ENCODE measurements at regions not wholly inside any gene's neighbourhood (a gene's known extent, or its start where the extent isn't known, plus 50 kb on each side); places are given as distances from the start of the nearest gene placed in this dataset.

DNA sequence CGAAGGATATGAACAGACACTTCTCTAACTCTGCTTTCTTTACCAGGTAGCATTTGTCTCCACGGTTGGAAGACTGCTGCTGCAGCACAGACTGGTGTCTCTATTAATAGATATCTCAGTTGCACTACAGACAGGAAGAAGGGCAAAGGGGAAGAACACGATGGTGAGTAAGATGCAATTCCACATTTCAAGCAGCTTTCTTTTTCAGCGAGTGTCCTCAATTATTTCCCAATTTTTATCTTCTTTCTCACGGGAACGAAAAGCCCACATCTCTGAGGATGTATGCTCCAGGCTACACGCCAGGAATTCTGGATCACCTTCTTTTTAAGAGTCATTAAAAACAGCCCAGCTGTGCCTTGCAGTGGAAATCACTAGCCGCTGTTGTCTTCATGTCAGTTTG is 311.6 kb upstream of the ECI2 start:
- no peaks in the 10 kb centered on the region for H3K27me3 ChIP-seq (ENCODE audit: control insufficient read depth, insufficient read depth, low read length)
- H3K27ac ChIP-seq (ENCODE audit: low read length): no peak overlapping the region
- intact Hi-C loops (cut with micrococcal nuclease; ENCODE audit: unreplicated experiment): no loop called here
- no peak overlapping the region for H3K4me3 ChIP-seq (ENCODE audit: low read depth in 2 of 2, low read length in 2 of 2)
- ChIA-PET POLR2A (no interaction called here), CTCF (no interaction called here)
- H3K9me3 ChIP-seq (ENCODE audit: control insufficient read depth, insufficient read depth, low read depth, low read length): peaks cover 3% of the 10 kb centered on the region; the same call in 1 of the 2 replicates
- H3K4me1 ChIP-seq (ENCODE audit: control insufficient read depth, insufficient read depth, low read length): no peaks in the 10 kb centered on the region
- BruUV-seq (replicated peaks): no TSS peak
- DNase-seq (ENCODE audit: low read depth, low spot score) (no peak), ATAC-seq (no peak)
- in situ Hi-C loops (cut with HindIII; ENCODE audit: low pct_unique_long_range_greater_than_20kb, low sequenced_read_pairs): no loop called here
- H3K36me3 ChIP-seq (ENCODE audit: control insufficient read depth, insufficient read depth, low read length): no peaks in the 10 kb centered on the region
- TF ChIP-seq TCF7L2 (IDR thresholded peaks at IDR 0.05; ENCODE audit: low read depth, low read length) (no peak), POLR2AphosphoS5 (IDR thresholded peaks at IDR 0.05; ENCODE audit: low read depth, low read length) (no peak), SIN3A (IDR thresholded peaks at IDR 0.05; ENCODE audit: borderline replicate concordance, insufficient read depth, low read depth, low read length) (no peak)
- TF ChIP-seq, protein P1, sequence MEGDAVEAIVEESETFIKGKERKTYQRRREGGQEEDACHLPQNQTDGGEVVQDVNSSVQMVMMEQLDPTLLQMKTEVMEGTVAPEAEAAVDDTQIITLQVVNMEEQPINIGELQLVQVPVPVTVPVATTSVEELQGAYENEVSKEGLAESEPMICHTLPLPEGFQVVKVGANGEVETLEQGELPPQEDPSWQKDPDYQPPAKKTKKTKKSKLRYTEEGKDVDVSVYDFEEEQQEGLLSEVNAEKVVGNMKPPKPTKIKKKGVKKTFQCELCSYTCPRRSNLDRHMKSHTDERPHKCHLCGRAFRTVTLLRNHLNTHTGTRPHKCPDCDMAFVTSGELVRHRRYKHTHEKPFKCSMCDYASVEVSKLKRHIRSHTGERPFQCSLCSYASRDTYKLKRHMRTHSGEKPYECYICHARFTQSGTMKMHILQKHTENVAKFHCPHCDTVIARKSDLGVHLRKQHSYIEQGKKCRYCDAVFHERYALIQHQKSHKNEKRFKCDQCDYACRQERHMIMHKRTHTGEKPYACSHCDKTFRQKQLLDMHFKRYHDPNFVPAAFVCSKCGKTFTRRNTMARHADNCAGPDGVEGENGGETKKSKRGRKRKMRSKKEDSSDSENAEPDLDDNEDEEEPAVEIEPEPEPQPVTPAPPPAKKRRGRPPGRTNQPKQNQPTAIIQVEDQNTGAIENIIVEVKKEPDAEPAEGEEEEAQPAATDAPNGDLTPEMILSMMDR (IDR thresholded peaks at IDR 0.05): no peak
- TF ChIP-seq, protein P2, sequence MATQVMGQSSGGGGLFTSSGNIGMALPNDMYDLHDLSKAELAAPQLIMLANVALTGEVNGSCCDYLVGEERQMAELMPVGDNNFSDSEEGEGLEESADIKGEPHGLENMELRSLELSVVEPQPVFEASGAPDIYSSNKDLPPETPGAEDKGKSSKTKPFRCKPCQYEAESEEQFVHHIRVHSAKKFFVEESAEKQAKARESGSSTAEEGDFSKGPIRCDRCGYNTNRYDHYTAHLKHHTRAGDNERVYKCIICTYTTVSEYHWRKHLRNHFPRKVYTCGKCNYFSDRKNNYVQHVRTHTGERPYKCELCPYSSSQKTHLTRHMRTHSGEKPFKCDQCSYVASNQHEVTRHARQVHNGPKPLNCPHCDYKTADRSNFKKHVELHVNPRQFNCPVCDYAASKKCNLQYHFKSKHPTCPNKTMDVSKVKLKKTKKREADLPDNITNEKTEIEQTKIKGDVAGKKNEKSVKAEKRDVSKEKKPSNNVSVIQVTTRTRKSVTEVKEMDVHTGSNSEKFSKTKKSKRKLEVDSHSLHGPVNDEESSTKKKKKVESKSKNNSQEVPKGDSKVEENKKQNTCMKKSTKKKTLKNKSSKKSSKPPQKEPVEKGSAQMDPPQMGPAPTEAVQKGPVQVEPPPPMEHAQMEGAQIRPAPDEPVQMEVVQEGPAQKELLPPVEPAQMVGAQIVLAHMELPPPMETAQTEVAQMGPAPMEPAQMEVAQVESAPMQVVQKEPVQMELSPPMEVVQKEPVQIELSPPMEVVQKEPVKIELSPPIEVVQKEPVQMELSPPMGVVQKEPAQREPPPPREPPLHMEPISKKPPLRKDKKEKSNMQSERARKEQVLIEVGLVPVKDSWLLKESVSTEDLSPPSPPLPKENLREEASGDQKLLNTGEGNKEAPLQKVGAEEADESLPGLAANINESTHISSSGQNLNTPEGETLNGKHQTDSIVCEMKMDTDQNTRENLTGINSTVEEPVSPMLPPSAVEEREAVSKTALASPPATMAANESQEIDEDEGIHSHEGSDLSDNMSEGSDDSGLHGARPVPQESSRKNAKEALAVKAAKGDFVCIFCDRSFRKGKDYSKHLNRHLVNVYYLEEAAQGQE (IDR thresholded peaks at IDR 0.05; ENCODE audit: insufficient read depth in 1 of 2, low read depth in 2 of 2, low read length in 1 of 2): no peak

DNA sequence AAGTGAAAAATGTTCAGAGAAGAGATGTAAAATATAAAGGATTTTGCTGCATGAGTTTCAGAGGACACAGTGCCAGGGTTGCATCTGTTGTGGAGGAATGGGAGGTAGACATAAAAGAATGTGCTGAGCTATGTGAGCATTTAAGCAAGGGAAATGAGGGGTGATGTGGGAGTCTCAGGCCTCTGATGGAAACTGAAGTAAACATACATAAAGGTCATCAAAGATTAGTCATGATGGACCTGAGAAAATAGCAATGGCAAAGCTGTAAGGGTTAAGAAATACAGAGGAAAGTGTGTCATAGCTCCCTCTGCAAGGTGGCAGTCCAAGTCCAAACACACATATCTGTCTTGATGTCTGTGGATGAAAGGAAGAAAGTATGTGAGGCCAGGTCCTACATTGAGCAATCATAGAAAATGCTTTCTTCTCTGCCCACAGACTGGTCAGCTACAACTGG is 306.6 kb upstream of the ECI2 start:
- H3K27me3 ChIP-seq (ENCODE audit: control insufficient read depth, insufficient read depth, low read length): no peaks in the 10 kb centered on the region
- BruUV-seq (replicated peaks): no TSS peak
- TF ChIP-seq SIN3A (IDR thresholded peaks at IDR 0.05; ENCODE audit: borderline replicate concordance, insufficient read depth, low read depth, low read length) (no peak), TCF7L2 (IDR thresholded peaks at IDR 0.05; ENCODE audit: low read depth, low read length) (no peak), POLR2AphosphoS5 (IDR thresholded peaks at IDR 0.05; ENCODE audit: low read depth, low read length) (no peak)
- TF ChIP-seq, protein P2 (IDR thresholded peaks at IDR 0.05; ENCODE audit: insufficient read depth in 1 of 2, low read depth in 2 of 2, low read length in 1 of 2): no peak
- TF ChIP-seq, protein P1 (IDR thresholded peaks at IDR 0.05): no peak
- ChIA-PET CTCF (no interaction called here), POLR2A (no interaction called here)
- ATAC-seq (no peak), DNase-seq (ENCODE audit: low read depth, low spot score) (no peak)
- in situ Hi-C loops (cut with HindIII; ENCODE audit: low pct_unique_long_range_greater_than_20kb, low sequenced_read_pairs): no loop called here
- no peaks in the 10 kb centered on the region for H3K36me3 ChIP-seq (ENCODE audit: control insufficient read depth, insufficient read depth, low read length)
- no peak overlapping the region for H3K4me3 ChIP-seq (ENCODE audit: low read depth in 2 of 2, low read length in 2 of 2)
- H3K27ac ChIP-seq (ENCODE audit: low read length): no peak overlapping the region
- no peaks in the 10 kb centered on the region for H3K9me3 ChIP-seq (ENCODE audit: control insufficient read depth, insufficient read depth, low read depth, low read length)
- intact Hi-C loops (cut with micrococcal nuclease; ENCODE audit: unreplicated experiment): no loop called here
- no peaks in the 10 kb centered on the region for H3K4me1 ChIP-seq (ENCODE audit: control insufficient read depth, insufficient read depth, low read length)

Measured in Panc1 (cell line).